ENCODE measurements at regions not wholly inside any gene's neighbourhood (a gene's known extent, or its start where the extent isn't known, plus 50 kb on each side); places are given as distances from the start of the nearest gene placed in this dataset.
"Not testable (repeated sequence)": the region's sequence is repeated elsewhere in the genome, so short reads cannot be mapped to it uniquely, and the experiment has no call there.

DNA sequence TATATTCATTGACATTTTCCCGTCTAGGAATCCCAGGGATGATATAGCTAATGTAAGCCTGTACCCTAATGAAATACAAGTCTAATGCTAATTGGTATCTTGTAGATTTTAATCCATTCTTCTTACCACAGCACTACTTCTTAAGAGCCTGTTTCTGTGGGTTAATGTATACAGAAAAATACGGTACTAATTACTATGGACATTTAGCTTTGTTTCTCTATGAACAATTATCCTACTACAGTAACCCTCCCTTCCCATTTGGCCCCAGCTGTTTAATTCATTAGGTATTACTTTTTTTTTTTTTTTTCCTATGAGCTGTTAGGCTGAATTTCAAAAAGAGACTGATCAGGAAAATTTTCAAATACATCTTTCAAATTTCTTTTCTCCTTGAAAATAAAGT, 245.1 kb upstream of the SLC7A11 start:
- no peak for DNase-seq

GRCh38 chr4:138485498-138485897, 243.3 kb upstream of the SLC7A11 start:
- no peak for DNase-seq

DNA sequence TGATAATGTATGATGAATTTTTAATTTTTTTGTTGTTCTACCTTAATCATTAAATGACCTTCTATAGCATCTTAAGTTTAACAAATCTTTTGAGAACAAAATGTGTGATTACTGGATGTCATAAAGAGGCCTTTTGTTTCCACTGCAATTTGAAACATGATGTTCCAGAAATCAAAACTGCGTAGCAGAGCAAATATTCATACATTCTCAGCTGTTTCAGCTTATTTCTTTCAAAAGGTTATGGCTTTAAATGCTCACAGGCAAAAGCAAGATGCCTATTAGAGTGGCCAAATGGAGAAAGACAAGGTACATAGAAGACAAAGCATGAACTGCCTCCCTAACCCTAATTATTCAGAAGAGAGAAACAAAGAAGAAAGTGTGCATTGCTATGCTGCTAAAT, 233.0 kb upstream of the SLC7A11 start:
- DNase-seq: no peak

GRCh38 chr4:138473339-138473738, 231.2 kb upstream of the SLC7A11 start:
- DNase-seq: no peak

GRCh38 chr4:138460477-138461414, 218.6 kb upstream of the SLC7A11 start:
- no peak for DNase-seq

GRCh38 chr4:138458751-138459150, 216.6 kb upstream of the SLC7A11 start:
- DNase-seq: no peak

- DNase-seq: not testable (repeated sequence)
These were observed 214.2 kb upstream of the SLC7A11 start for GRCh38 chr4:138456349-138456748.

DNA sequence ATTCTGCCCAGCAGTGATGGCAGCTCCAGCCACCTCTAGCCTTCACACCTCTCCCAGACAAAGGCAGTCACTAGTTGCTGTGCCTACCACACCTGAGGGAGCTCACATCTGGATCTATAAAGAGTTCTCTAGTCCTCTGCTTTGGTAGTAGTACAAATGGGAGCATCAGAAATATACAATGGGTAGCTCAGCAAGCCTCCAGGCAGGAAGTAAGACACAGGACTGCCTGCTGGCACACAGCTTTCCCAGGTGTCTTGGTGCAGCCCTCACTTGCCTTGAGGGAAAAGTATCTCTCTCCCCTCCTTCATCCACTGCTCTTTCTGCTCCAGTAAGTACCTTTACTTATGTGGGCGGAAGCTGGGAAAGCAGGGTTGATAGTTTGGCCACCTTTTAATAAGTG, 212.9 kb upstream of the SLC7A11 start:
- DNase-seq: no peak

DNA sequence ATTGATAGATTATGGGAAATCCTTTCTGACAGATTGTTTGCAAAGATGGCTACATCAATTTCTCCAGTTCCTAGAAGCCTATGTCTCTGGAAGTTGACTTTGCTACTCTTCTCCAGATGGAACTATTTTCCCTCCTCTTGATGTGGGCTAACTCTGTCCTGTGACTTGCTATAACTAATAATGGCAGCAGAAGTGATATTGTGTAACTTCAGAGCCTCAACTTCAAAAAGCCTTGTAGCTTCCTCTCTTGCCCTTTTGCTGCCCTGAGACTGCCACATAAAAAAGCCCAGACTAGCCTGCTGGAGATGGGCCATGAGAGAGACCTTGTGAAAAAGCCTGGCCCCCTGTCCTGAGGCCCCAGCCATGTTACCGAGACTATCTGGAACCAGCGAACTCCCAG, 210.7 kb upstream of the SLC7A11 start:
- DNase-seq: no peak

DNA sequence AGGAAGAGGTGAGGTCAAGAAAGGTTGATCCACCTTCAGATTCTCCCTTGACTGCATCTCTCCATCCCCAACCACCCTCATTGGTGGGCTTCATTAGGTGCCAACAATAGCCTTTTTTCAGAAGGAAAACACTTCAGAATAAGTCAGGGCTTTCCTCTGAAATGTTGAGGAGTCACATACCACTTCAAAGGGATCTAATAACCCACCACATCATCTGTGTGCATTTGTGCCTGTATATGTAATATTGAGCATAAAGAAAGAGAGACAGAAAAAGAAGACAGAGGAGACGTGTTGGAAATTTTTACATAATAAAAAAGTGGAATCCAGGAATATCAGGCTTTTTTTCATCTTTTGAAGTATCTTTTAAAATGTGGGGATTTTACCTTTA, 209.1 kb upstream of the SLC7A11 start:
- DNase-seq: no peak

DNA sequence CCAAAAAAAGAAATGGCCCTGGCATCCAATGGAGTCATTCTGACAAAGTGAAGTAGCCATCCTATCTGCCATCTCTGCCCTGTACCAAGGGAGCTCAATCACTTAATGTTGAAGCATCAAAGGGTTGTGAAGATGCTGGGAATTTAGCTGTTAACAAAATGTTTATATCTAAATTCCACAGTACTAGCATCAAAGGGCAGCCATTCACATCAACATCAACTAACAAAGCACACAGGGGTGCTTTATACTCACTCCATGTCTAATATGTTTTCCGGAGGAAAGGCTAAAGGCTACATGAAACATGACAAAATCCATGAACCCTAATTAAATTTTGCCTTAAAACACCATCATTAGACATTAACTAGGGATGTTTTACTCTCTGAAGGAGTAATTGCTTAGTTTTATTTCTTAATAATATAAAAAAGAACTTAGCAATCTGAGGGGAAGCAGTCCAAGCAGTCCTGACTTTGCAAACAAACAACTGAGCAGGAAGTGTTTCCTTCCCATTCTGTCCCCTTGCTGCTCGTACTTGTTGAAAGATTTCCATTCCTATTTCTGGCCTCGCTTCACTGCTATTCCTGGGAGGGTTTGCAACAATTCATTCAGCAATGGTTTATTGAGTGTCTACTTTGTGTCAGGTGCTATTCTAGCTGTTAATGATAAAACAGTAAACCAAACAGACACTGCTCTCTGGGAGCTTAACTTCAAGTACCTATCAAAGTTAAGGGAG, 208.6 kb upstream of the SLC7A11 start:
- no peak for DNase-seq

- no peak for DNase-seq
These were observed 207.8 kb upstream of the SLC7A11 start for GRCh38 chr4:138449938-138450337.

- DNase-seq: no peak
These were observed 206.0 kb upstream of the SLC7A11 start for GRCh38 chr4:138448169-138448568.

DNA sequence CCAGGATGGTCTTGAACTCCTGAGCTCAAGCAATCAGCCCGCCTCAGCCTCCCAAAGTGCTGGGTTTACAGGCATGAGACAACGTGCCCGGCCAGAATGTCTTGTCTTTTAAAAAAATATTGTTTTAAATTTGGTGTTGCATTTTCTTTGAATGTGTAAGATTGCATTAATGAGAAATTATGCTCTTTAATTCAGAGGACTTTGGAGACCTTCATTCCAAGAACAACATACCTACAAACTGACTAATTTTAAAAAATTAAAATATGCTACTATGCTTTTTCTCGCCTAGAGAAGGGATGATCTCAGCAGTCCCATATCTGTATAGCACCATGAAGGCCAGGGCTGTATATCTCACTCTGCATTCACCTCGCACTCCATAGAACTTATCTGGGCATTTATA, 204.3 kb upstream of the SLC7A11 start:
- no peak for DNase-seq

DNA sequence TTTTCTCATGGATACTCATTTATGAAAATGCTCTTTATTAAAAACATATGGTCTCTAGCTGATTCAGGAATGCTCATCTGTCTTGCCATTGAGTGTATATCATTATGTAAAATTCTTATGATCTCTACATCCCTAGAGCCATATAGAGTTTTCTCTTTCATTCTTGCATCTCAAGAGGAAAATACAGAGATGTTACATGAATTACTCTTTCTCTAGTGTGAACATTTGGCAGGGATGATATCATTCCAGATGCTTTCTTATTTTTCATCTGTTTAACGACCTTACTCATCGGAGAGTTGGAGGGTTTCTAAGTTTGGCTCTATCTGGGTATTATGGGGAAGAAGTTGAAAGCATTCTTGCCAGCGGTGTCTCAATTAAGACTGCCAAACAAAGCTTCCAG, 202.9 kb upstream of the SLC7A11 start:
- DNase-seq: no peak

DNA sequence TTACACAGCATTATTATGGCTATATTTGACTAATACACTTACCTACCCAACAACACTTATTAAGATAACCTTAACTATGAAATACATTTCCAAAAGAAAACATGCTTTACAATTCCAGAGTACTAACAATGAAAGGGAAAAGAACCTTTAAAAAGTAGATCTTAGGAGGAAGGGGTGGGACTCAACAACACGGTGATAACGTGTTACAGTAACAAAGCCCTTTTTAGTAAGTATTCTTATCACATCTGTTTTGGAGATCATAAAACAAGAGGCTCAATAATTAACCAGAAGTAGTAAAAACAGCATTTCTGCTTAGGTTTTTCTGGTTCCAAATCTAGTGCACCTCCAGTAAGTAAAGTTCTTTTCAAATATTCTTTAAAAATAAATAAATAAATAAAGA, 202.1 kb upstream of the SLC7A11 start:
- DNase-seq: no peak

- no peak for DNase-seq
These were observed 197.0 kb upstream of the SLC7A11 start for GRCh38 chr4:138439143-138439581.

GRCh38 chr4:138438608-138439007, 196.5 kb upstream of the SLC7A11 start:
- DNase-seq: no peak

- no peak for DNase-seq
These were observed 195.2 kb upstream of the SLC7A11 start for GRCh38 chr4:138437263-138437851.

- DNase-seq: not testable (repeated sequence)
These were observed 193.6 kb upstream of the SLC7A11 start for GRCh38 chr4:138435733-138436132.

DNA sequence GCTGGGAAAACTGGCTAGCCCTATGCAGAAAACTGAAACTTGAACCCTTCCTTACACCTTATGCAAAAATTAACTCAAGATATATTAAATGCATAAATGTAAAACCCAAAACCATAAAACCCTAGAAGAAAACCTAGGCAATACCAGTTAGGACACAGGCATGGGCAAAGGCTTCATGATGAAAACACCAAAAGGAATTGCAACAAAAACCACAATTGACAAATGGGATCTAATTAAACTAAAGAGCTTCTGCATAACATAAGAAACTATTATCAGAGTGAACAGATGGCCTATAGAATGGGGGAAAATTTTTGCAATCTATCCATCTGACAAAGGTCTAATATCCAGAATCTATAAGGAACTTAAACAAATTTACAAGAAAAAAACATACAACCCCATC, 192.9 kb upstream of the SLC7A11 start:
- DNase-seq: not testable (repeated sequence)

DNA sequence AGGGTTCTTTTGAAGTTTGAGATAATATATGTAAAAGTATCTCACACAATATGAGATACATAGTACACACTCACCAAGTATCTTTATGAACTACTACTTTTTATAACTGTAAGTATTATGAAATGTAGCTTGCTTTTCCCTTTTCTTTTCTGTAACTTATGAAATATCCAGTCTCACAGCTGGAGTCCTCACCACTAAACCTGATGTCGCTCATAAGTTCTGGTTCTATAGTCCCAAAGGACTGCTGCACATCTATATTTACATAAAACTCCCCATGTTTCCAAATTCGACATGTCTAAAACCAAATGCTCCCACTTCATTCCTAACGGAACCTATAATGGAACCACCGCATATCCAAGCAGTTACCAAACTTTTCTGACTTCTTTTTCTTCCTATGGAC, 186.5 kb upstream of the SLC7A11 start:
- DNase-seq: no peak

DNA sequence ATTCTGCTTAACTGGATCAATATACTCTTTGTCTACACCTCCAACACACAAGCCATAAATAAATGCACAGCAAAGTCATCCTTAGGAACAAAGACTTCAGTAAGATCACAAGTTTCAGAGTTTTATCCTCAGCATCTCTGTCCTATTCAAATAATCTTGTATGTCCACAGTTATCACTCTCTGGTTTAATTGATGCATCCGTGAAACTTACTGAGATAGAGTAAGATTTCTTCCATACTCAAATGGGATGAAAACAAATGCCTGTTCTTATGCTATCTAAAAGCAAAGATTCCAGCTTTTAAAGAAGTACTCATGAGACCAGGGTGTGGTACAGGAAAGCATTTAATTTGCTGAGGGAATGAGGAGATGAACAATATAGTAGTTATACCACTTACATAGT, 184.6 kb upstream of the SLC7A11 start:
- DNase-seq: no peak

DNA sequence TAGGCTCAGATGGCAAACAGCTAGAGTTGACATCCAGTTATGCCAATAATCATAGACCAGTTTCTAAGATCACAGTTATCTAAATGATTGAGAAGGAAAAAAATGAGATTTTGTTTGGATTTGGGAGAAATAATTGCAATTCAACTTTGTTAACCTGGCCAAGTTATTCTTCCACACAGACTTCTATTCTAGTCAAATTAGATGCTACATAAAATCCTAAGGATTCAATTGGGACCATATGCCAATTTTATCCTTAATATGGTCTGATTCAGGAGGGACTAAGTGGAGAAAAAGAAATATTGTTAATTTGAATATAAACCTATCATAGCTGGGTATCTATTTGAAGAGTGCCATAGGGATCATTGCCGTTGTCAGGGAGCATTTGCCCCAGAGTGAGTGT, 178.3 kb upstream of the SLC7A11 start:
- DNase-seq: no peak

Data from effector CD8-positive, alpha-beta T cell (primary cell).